PFSK-1 (cell line): ENCODE measurements at regions not wholly inside any gene's neighbourhood (a gene's known extent, or its start where the extent isn't known, plus 50 kb on each side); places are given as distances from the start of the nearest gene placed in this dataset.

Experiments
- FOXP2 ChIP-seq: optimal IDR thresholded peaks from 2 replicates; pipeline ENCODE3; 2011; ENCODE audit warnings: borderline replicate concordance, control low read depth, inconsistent platforms; ENCODE audit not compliant: insufficient read depth; ENCODE audit errors: extremely low read length, extremely low read depth
- POLR2AphosphoS5 ChIP-seq: IDR thresholded peaks from 2 replicates; pipeline ENCODE4 v1.6.1; 2012; ENCODE audit warnings: low read depth, mild to moderate bottlenecking, control low read depth, low read length, moderate library complexity
- SIN3A ChIP-seq: IDR thresholded peaks from 2 replicates; pipeline ENCODE4 v1.6.1; 2012; ENCODE audit warnings: mild to moderate bottlenecking, low read length, moderate library complexity, borderline replicate concordance; ENCODE audit not compliant: insufficient read depth
- TF ChIP-seq, protein P1 (sequence below), 2 experiments: IDR thresholded peaks; 2 replicates each; pipeline versions ENCODE4 v1.6.1 to v1.8.0; 2011 to 2012; ENCODE audit warnings: low read depth in 2 of 2, low read length in 2 of 2, control low read depth in 1 of 2, inconsistent platforms in 1 of 2, mild to moderate bottlenecking in 1 of 2, moderate library complexity in 1 of 2; ENCODE audit not compliant: insufficient read depth in 1 of 2

DNA sequence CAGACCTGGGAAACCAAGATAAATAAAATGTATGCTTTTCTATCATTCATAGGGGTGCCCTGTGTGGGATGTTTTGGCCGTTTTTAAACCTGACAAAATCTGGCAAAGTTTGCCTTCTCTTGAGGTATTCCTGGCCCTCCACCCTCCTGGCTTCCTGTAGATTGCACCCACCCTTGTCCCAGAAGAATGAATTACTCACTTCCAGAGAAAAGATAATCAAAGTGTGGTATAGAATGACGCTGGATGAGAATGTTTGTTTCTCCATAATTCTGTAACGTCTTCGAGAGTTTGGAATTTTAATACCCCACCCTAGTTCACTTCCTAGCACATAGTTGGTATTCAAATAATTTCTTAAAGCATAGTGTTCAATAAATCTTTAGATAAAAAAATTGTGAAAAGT lies 519.7 kb upstream of the PFKP start:
- TF ChIP-seq POLR2AphosphoS5 (no peak), SIN3A (no peak), FOXP2 (no peak)
- TF ChIP-seq, protein P1, sequence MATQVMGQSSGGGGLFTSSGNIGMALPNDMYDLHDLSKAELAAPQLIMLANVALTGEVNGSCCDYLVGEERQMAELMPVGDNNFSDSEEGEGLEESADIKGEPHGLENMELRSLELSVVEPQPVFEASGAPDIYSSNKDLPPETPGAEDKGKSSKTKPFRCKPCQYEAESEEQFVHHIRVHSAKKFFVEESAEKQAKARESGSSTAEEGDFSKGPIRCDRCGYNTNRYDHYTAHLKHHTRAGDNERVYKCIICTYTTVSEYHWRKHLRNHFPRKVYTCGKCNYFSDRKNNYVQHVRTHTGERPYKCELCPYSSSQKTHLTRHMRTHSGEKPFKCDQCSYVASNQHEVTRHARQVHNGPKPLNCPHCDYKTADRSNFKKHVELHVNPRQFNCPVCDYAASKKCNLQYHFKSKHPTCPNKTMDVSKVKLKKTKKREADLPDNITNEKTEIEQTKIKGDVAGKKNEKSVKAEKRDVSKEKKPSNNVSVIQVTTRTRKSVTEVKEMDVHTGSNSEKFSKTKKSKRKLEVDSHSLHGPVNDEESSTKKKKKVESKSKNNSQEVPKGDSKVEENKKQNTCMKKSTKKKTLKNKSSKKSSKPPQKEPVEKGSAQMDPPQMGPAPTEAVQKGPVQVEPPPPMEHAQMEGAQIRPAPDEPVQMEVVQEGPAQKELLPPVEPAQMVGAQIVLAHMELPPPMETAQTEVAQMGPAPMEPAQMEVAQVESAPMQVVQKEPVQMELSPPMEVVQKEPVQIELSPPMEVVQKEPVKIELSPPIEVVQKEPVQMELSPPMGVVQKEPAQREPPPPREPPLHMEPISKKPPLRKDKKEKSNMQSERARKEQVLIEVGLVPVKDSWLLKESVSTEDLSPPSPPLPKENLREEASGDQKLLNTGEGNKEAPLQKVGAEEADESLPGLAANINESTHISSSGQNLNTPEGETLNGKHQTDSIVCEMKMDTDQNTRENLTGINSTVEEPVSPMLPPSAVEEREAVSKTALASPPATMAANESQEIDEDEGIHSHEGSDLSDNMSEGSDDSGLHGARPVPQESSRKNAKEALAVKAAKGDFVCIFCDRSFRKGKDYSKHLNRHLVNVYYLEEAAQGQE (IDR thresholded peaks at IDR 0.05; ENCODE audit: insufficient read depth in 1 of 2, low read depth in 2 of 2, low read length in 2 of 2) = no peak
